ENCODE measurements at regions not wholly inside any gene's neighbourhood (a gene's known extent, or its start where the extent isn't known, plus 50 kb on each side); places are given as distances from the start of the nearest gene placed in this dataset.

- no peak for TF ChIP-seq POLR2A (IDR thresholded peaks at IDR 0.05)
- TF ChIP-seq, protein P1, sequence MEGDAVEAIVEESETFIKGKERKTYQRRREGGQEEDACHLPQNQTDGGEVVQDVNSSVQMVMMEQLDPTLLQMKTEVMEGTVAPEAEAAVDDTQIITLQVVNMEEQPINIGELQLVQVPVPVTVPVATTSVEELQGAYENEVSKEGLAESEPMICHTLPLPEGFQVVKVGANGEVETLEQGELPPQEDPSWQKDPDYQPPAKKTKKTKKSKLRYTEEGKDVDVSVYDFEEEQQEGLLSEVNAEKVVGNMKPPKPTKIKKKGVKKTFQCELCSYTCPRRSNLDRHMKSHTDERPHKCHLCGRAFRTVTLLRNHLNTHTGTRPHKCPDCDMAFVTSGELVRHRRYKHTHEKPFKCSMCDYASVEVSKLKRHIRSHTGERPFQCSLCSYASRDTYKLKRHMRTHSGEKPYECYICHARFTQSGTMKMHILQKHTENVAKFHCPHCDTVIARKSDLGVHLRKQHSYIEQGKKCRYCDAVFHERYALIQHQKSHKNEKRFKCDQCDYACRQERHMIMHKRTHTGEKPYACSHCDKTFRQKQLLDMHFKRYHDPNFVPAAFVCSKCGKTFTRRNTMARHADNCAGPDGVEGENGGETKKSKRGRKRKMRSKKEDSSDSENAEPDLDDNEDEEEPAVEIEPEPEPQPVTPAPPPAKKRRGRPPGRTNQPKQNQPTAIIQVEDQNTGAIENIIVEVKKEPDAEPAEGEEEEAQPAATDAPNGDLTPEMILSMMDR (IDR thresholded peaks at IDR 0.05 in 4 of 5, conservative IDR thresholded peaks at IDR 0.05 in 1 of 5) = no peak
- in situ Hi-C loops (cut with MboI; ENCODE audit: low sequenced_read_pairs in 4 of 4) (no loop called here), intact Hi-C loops (cut with DNase I; ENCODE audit: low total_unique reads) (no loop called here)
- Histone ChIP-seq H3K4me3 (no peak overlapping the region), H3K4me1 (peaks cover 0 to 15% of the 10 kb centered on the region in 2 donors), H3K27me3 (no peaks in the 10 kb centered on the region), H3K27ac (no peak overlapping the region), H3K36me3 (no peaks in the 10 kb centered on the region), H3K9me3 (no peaks in the 10 kb centered on the region)
- DNase-seq = no peak
- no peak for ATAC-seq
Observed at GRCh38 chr18:45350404-45351156, 264.7 kb upstream of the SLC14A2 start.

- DNase-seq (no peak), ATAC-seq (no peak)
- H3K4me1 ChIP-seq = peaks cover 15 to 27% of the 10 kb centered on the region in 2 donors
- H3K9me3 ChIP-seq = no peaks in the 10 kb centered on the region
- no peak overlapping the region for H3K4me3 ChIP-seq
- H3K27me3 ChIP-seq = no peaks in the 10 kb centered on the region
- H3K36me3 ChIP-seq = no peaks in the 10 kb centered on the region
- no peak overlapping the region for H3K27ac ChIP-seq
- in situ Hi-C loops (cut with MboI; ENCODE audit: low sequenced_read_pairs in 4 of 4) (no loop called here), intact Hi-C loops (cut with DNase I; ENCODE audit: low total_unique reads) (no loop called here)
- TF ChIP-seq, protein P1 (IDR thresholded peaks at IDR 0.05 in 4 of 5, conservative IDR thresholded peaks at IDR 0.05 in 1 of 5) = no peak
- TF ChIP-seq POLR2A (IDR thresholded peaks at IDR 0.05) = no peak
Observed at GRCh38 chr18:45352874-45353273, 262.4 kb upstream of the SLC14A2 start.

DNA sequence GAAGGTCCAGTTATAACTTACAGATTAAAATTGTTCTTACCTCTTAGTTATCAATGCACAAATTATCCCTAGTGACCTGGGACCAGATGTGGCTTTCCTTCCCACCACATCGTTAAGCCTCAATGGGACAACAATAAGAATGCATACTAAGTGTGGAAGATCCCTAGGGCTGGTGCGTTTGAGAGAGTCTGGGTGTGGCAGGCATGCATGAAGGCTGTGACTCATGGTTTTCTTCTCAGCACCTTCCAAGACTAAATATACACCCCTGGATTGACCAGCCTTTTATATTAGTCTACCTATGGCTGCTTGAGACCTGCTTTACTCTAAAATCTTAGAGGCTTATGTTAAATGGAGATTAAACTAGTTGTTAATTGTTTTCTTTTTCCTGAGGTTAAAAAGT, 261.7 kb upstream of the SLC14A2 start:
- ATAC-seq = peak; percentile 75 to 86
- H3K9me3 ChIP-seq = no peaks in the 10 kb centered on the region
- TF ChIP-seq, protein P1 (IDR thresholded peaks at IDR 0.05 in 4 of 5, conservative IDR thresholded peaks at IDR 0.05 in 1 of 5) = no peak
- no peak for TF ChIP-seq POLR2A (IDR thresholded peaks at IDR 0.05)
- intact Hi-C loops (cut with DNase I; ENCODE audit: low total_unique reads) = no loop called here
- no peaks in the 10 kb centered on the region for H3K36me3 ChIP-seq
- in situ Hi-C loops (cut with MboI; ENCODE audit: low sequenced_read_pairs in 4 of 4) = no loop called here
- H3K27ac ChIP-seq = no peak overlapping the region
- no peak for DNase-seq
- no peaks in the 10 kb centered on the region for H3K27me3 ChIP-seq
- H3K4me3 ChIP-seq = no peak overlapping the region
- peaks cover 21 to 34% of the 10 kb centered on the region in 2 donors for H3K4me1 ChIP-seq

GRCh38 chr18:45355944-45356520, 259.2 kb upstream of the SLC14A2 start:
- no peak for ATAC-seq
- DNase-seq = no peak
- H3K27ac ChIP-seq = no peak overlapping the region
- TF ChIP-seq POLR2A (IDR thresholded peaks at IDR 0.05) = no peak
- TF ChIP-seq, protein P1 (IDR thresholded peaks at IDR 0.05 in 4 of 5, conservative IDR thresholded peaks at IDR 0.05 in 1 of 5) = peak in 2 of 5 experiments; percentile 5 to 17
- intact Hi-C loops (cut with DNase I; ENCODE audit: low total_unique reads) = no loop called here
- H3K36me3 ChIP-seq = no peaks in the 10 kb centered on the region
- H3K4me1 ChIP-seq = peaks cover 44 to 52% of the 10 kb centered on the region in 2 donors
- H3K27me3 ChIP-seq = no peaks in the 10 kb centered on the region
- H3K4me3 ChIP-seq = no peak overlapping the region
- in situ Hi-C loops (cut with MboI; ENCODE audit: low sequenced_read_pairs in 4 of 4) = no loop called here
- H3K9me3 ChIP-seq = no peaks in the 10 kb centered on the region
